ENCODE measurements at regions not wholly inside any gene's neighbourhood (a gene's known extent, or its start where the extent isn't known, plus 50 kb on each side); places are given as distances from the start of the nearest gene placed in this dataset.

DNA sequence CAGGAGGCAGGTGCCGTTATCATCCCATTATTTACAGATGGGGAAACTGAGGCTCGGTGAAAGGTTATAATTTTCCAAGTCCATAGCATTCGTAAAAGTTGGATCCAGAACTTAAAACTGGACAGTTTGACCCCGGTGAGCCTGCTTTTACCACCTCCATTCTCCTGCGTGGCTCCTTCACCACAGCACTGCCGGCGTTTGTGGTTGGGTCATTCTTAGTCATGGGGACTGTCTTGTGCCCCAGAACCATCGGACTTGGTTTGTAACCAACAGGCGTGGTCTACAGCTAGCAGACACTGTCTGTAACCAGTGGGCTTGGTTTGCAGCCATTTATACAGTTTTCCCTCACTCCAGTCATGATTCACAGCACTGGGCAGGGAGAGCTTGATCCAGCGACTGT is 511.3 kb downstream of the NPHP4 start:
- Mint-ChIP-seq H3K4me3 (no peak overlapping the region), H3K27ac (no peak overlapping the region), H3K4me1 (peaks cover 4% of the 10 kb centered on the region), H3K36me3 (ENCODE audit: low read depth) (no peaks in the 10 kb centered on the region), H3K27me3 (ENCODE audit: low read depth) (peaks cover 82% of the 10 kb centered on the region), H3K9me3 (no peaks in the 10 kb centered on the region)
- no peak for TF ChIP-seq CTCF (IDR thresholded peaks at IDR 0.05; ENCODE audit: unreplicated experiment in 3 of 3)

GRCh38 chr1:5479876-5480646 is 512.2 kb downstream of the NPHP4 start:
- Mint-ChIP-seq H3K36me3 (ENCODE audit: low read depth) (no peaks in the 10 kb centered on the region), H3K27me3 (ENCODE audit: low read depth) (peaks cover 75% of the 10 kb centered on the region), H3K4me1 (peaks cover 4% of the 10 kb centered on the region), H3K27ac (no peak overlapping the region), H3K4me3 (no peak overlapping the region), H3K9me3 (no peaks in the 10 kb centered on the region)
- no peak for TF ChIP-seq CTCF (IDR thresholded peaks at IDR 0.05; ENCODE audit: unreplicated experiment in 3 of 3)

DNA sequence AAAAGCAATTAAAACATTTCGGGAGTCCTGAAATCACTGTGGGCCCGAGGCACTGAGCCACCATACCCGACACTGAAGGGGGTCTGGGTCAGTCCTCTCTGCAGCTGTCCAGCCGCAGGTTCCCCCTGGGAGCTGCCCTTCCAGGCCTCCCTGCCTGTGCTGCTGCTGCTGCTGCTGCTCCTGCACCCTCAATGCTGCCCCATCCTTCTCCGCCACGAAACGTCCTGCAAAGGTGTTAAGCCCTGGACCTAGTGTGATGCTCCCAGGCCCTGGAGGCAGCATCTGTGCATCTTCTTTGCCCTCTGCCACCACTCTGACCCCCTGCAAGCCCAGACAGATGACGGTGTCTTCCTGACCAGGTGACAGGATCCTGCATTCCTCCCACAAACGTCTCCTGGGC is 513.3 kb downstream of the NPHP4 start:
- H3K4me1 Mint-ChIP-seq = peaks cover 4% of the 10 kb centered on the region
- H3K27me3 Mint-ChIP-seq (ENCODE audit: low read depth) = peaks cover 68% of the 10 kb centered on the region
- H3K9me3 Mint-ChIP-seq = no peaks in the 10 kb centered on the region
- no peaks in the 10 kb centered on the region for H3K36me3 Mint-ChIP-seq (ENCODE audit: low read depth)
- H3K27ac Mint-ChIP-seq = no peak overlapping the region
- no peak for TF ChIP-seq CTCF (IDR thresholded peaks at IDR 0.05; ENCODE audit: unreplicated experiment in 3 of 3)
- H3K4me3 Mint-ChIP-seq = no peak overlapping the region

GRCh38 chr1:5478156-5478695 is 514.0 kb downstream of the NPHP4 start:
- no peak overlapping the region for H3K27ac Mint-ChIP-seq
- no peak for TF ChIP-seq CTCF (IDR thresholded peaks at IDR 0.05; ENCODE audit: unreplicated experiment in 3 of 3)
- peaks cover 62% of the 10 kb centered on the region for H3K27me3 Mint-ChIP-seq (ENCODE audit: low read depth)
- H3K36me3 Mint-ChIP-seq (ENCODE audit: low read depth) = no peaks in the 10 kb centered on the region
- no peaks in the 10 kb centered on the region for H3K9me3 Mint-ChIP-seq
- no peak overlapping the region for H3K4me3 Mint-ChIP-seq
- H3K4me1 Mint-ChIP-seq = peaks cover 4% of the 10 kb centered on the region

- TF ChIP-seq CTCF (IDR thresholded peaks at IDR 0.05; ENCODE audit: unreplicated experiment in 3 of 3) = no peak
- Mint-ChIP-seq H3K27me3 (ENCODE audit: low read depth) (peaks cover 57% of the 10 kb centered on the region), H3K4me1 (peaks cover 4% of the 10 kb centered on the region), H3K9me3 (no peaks in the 10 kb centered on the region), H3K36me3 (ENCODE audit: low read depth) (no peaks in the 10 kb centered on the region), H3K27ac (no peak overlapping the region), H3K4me3 (no peak overlapping the region)
These were observed 514.5 kb downstream of the NPHP4 start for GRCh38 chr1:5477716-5478115.

- no peak for TF ChIP-seq CTCF (IDR thresholded peaks at IDR 0.05; ENCODE audit: unreplicated experiment in 3 of 3)
These were observed 516.7 kb downstream of the NPHP4 start for GRCh38 chr1:5475572-5475971.

More at GRCh38 chr1:5475572-5475971, 516.7 kb downstream of the NPHP4 start:
- Mint-ChIP-seq H3K4me1 (peaks cover 4% of the 10 kb centered on the region), H3K4me3 (no peak overlapping the region), H3K9me3 (no peaks in the 10 kb centered on the region), H3K27ac (peak overlapping the region in 2 of 3 experiments; percentile 22 to 70), H3K36me3 (ENCODE audit: low read depth) (no peaks in the 10 kb centered on the region), H3K27me3 (ENCODE audit: low read depth) (peaks cover 48% of the 10 kb centered on the region)
